NCI-H1092 treated with DMSO at 0.1 percent for 48 hours (cell line): ENCODE measurements at regions not wholly inside any gene's neighbourhood (a gene's known extent, or its start where the extent isn't known, plus 50 kb on each side); places are given as distances from the start of the nearest gene placed in this dataset.

ENCODE experiments used
- DNase-seq: peaks from one replicate; lab custom pipeline; 2025; lab: John Stamatoyannopoulos, UW

DNA sequence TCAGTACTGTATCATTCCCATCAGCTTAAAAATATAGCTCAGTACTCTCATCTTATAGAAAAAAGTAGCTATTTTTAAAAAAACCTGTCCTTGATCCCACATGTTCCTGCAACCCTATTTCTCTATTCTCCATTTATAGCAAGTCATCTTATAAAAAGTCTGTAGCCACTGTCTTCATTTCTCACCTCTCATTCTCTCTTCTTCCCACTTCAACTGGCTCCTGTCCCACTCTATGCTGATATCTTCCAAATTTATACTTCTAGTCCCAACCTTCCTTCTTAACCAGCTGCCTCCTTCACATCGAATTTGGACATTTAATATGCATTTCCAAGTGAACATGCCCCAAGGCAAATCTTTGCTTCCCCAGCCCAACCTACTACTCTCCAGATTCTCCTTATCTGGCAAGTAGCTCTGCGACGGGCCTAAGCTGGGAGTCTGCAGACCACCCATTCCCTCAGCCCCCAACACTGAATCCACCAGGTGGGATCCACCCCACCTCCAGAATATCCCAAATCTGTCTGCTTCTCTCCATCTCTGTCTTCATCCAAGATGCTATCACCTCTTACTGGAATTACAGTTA is 52.0 kb upstream of the TANC2 start:
- DNase-seq, result no peak

GRCh38 chr17:62912363-62912762 is 53.7 kb upstream of the TANC2 start:
- no peak for DNase-seq

GRCh38 chr17:62911114-62911513 is 54.9 kb upstream of the TANC2 start:
- DNase-seq, result no peak

GRCh38 chr17:62910277-62910676 is 55.8 kb upstream of the TANC2 start:
- no peak for DNase-seq

DNA sequence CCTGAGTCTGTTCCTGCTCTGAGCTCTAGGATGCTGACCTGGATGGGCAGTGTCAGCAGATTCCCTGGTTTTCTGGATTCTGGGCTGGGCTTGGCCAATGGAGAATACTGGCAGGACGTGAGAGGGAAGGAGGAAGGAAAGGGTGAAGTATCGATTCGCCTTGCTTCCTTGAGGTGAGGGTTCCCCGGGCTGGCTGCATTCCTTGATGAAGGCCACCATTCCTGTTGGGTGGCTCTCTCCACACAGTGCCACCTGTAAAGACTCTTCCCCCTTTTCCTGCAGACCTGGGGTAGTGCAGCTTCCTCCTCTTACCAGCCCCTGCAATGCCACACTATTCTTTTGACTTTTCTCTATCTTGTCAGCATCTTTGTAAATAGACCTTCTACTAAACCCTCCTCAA is 58.1 kb upstream of the TANC2 start:
- no peak for DNase-seq

DNA sequence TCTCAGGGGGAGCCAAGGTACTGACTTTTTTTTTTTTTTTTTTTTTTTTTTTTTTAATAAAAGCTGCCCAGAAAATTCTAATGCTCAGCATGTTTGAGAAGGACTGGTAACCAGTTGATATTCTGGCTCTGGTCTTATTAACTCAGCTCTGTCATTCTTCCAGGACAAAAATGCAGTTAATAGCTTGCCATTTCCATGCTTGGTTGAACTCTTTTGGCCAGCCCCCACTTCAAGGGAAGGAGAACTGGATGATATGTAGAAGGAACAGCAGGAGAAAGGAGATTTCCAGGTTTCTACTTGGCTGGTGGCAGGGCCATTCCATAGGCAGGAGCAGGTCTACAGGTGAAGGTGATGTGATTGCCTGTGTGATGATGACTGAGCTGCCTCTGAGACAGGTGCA is 59.2 kb upstream of the TANC2 start:
- DNase-seq, result no peak

GRCh38 chr17:62905233-62905632 is 60.8 kb upstream of the TANC2 start:
- DNase-seq, result no peak

- no peak for DNase-seq
Measured at GRCh38 chr17:62902531-62903220, 63.4 kb upstream of the TANC2 start.

DNA sequence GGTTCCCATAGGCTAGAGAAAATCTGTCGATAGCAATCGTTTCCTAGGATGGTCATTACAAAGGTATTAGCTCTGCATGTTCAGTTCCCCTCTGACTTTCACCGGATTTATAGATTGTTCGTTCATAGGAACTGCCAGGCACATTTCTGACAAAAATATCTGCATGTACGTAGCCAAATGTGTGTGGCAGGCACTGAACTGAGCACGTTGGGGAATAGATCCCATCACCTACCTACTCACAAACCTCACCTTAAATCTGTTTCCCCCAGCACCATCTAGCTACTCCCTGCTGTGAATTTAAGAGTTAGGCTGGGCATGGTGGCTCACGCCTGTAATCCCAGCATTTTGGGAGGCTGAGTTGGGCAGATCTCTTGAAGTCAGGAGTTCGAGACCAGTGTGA is 64.5 kb upstream of the TANC2 start:
- no peak for DNase-seq

DNA sequence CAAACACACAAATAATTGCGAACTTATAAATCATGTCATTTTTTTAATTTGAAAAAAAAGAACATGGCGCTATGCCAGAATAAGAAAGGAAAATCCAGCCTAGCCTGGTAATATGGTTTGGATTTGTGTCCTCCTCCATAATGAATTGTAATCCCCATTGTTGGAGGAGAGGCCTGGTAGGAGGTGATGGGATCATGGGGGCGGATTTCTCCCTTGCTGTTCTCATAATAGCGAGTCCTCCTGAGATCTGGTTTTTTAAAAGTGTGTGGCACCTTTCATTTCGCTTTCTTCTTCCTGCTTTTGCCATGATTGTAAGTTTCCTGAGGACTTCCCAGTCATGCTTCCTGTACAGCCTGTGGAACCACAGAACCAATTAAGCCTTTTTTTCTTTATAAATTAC is 65.9 kb upstream of the TANC2 start:
- no peak for DNase-seq

DNA sequence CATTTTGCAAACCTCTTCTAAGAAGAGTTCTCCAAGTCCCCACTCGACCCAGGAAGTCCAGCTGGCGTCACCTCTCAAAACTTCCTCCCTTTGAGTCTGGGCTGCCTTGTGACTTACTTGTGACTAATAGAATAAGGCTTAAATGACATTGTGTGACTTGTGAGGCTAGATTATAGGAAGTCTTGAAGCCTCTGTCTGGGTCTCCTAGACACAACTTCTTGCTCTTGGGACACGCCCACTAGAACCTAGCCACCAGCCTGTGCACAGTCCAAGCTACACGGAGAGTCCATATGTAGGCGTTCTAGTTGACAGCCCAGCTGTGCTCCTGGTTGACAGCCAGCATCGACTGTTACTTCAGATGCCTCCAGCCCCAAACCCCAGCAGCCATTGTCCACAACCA is 66.7 kb upstream of the TANC2 start:
- no peak for DNase-seq

GRCh38 chr17:62898239-62898864 is 67.7 kb upstream of the TANC2 start:
- DNase-seq, result no peak

GRCh38 chr17:62897706-62898105 is 68.3 kb upstream of the TANC2 start:
- no peak for DNase-seq

- DNase-seq, result no peak
Measured at GRCh38 chr17:62895320-62896301, 70.4 kb upstream of the TANC2 start.

DNA sequence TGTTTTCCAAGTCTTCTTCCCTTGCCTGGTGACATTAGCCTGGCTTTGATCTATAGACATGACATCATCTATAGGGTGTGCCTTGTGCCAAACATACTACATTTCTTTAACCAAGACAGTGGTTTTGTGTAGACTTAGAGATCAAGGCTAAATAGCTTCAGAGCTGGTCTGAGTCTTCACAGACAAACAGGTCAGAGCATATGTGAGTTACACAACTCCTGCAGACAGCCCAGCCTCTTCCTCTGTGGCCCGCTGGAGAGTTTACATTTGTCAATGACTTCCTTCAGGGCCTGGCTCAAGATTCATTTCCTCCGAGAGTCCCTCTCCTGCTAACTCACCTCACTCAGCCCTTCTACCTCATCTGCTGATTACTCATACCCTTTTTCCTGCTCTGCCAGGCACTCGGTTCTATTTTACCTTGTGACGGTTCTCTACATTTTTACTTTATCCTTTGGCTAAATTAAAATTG is 73.1 kb upstream of the TANC2 start:
- DNase-seq, result no peak

DNA sequence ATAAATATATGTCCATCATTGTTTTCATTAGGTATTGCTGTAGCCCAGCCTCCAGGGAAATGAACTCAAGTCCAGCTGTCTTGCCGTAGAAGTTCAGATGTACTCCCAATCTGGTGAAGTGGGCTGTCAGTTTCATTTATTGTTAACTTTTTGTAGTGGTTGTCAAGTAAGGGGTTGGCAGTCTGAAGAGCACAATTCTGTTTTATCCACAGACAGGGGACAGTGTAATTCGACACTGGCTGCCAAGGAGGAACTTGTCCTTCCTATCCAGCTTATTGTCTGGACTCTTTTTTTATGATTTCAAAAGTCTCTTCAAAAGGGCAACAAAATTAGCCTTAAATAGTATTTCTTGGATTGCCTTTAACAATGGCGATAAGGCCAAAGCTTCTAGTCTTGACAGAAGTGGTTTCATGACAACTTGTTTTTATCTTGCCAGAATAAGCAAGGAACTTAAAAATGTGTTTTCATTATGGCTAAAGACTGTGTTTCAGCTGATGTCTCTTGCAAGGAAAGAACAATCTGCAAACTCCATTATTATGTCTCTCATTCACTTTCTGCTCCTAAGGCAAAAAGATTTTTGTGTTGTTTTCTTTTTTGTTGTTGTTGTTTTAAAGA is 73.9 kb upstream of the TANC2 start:
- no peak for DNase-seq

- DNase-seq, result no peak
Measured at GRCh38 chr17:62891659-62892058, 74.4 kb upstream of the TANC2 start.

- no peak for DNase-seq
Measured at GRCh38 chr17:62888765-62889164, 77.3 kb upstream of the TANC2 start.

- no peak for DNase-seq
Measured at GRCh38 chr17:62888148-62888547, 77.9 kb upstream of the TANC2 start.

- DNase-seq, result no peak
Measured at GRCh38 chr17:62887437-62887836, 78.6 kb upstream of the TANC2 start.

DNA sequence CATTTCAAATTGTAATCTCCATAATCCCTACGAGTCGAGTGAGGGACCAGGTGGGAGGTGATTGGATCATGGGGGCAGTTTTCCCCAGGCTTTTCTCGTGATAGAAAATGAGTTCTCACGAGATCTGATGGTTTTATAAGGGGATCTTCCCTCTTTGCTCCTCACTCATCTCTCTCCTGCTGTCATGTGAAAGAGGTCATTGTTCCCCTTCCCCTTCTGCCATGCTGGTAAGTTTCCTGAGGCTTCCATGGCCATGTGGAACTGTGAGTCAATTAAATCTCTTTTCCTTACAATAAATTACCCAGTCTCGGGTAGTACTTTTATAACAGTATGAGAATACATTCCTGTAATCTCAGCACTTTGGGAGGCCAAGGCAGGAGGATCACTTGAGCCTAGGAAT is 76.7 kb upstream of the MARCHF10 start:
- DNase-seq, result no peak

DNA sequence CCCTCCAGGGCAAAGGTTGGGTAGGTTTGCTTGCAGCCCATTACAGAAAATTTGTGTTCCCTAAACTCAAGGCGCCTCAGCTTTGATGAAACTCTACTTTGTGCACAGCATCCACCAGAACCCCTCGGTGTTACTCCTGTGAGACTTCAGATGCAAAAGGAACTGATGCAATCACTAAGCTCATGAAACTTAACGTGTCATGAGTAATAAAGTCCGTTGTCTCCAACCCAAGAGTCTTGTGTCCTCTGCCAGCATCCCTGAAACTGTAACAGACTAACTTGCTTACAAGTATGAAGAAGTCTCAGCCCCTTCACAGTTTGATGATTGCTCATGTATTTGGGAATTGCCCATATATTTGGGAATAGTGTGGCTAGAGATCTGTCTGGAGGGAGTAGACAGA is 74.8 kb upstream of the MARCHF10 start:
- DNase-seq, result no peak
